ENCODE measurements at regions not wholly inside any gene's neighbourhood (a gene's known extent, or its start where the extent isn't known, plus 50 kb on each side); places are given as distances from the start of the nearest gene placed in this dataset.
"Not testable (repeated sequence)": the region's sequence is repeated elsewhere in the genome, so short reads cannot be mapped to it uniquely, and the experiment has no call there.

- DNase-seq (ENCODE audit: low read depth): no peak
These were observed 1416.1 kb downstream of the GATA3 start for GRCh38 chr10:9470581-9470980.

GRCh38 chr10:9501944-9502343, 1447.5 kb downstream of the GATA3 start:
- no peak for DNase-seq (ENCODE audit: low read depth)

GRCh38 chr10:9504227-9504626, 1449.7 kb downstream of the GATA3 start:
- no peak for DNase-seq (ENCODE audit: low read depth)

GRCh38 chr10:9505546-9505945, 1451.1 kb downstream of the GATA3 start:
- DNase-seq (ENCODE audit: low read depth): no peak

- peak; percentile 70 for DNase-seq (ENCODE audit: low read depth)
These were observed 1454.1 kb downstream of the GATA3 start for GRCh38 chr10:9508606-9509005.

- no peak for DNase-seq (ENCODE audit: low read depth)
These were observed 1456.1 kb downstream of the GATA3 start for GRCh38 chr10:9510626-9511025.

- no peak for DNase-seq (ENCODE audit: low read depth)
These were observed 1461.4 kb downstream of the GATA3 start for GRCh38 chr10:9515922-9516321.

- no peak for DNase-seq (ENCODE audit: low read depth)
These were observed 1481.3 kb downstream of the GATA3 start for GRCh38 chr10:9535744-9536143.

GRCh38 chr10:9545073-9545472, 1472.6 kb upstream of the CELF2 start:
- no peak for DNase-seq (ENCODE audit: low read depth)

- peak; percentile 5 for DNase-seq (ENCODE audit: low read depth)
These were observed 1469.5 kb upstream of the CELF2 start for GRCh38 chr10:9547936-9548904.

GRCh38 chr10:9550810-9551209, 1466.9 kb upstream of the CELF2 start:
- no peak for DNase-seq (ENCODE audit: low read depth)

- no peak for DNase-seq (ENCODE audit: low read depth)
These were observed 1463.4 kb upstream of the CELF2 start for GRCh38 chr10:9554321-9554720.

- DNase-seq (ENCODE audit: low read depth): no peak
These were observed 1456.7 kb upstream of the CELF2 start for GRCh38 chr10:9560976-9561375.

GRCh38 chr10:9561821-9562505, 1455.7 kb upstream of the CELF2 start:
- DNase-seq (ENCODE audit: low read depth): no peak

GRCh38 chr10:9577746-9578145, 1439.9 kb upstream of the CELF2 start:
- DNase-seq (ENCODE audit: low read depth): peak; percentile 57

- no peak for DNase-seq (ENCODE audit: low read depth)
These were observed 1438.5 kb upstream of the CELF2 start for GRCh38 chr10:9579110-9579705.

- DNase-seq (ENCODE audit: low read depth): not testable (repeated sequence)
These were observed 1434.9 kb upstream of the CELF2 start for GRCh38 chr10:9582803-9583202.

- DNase-seq (ENCODE audit: low read depth): no peak
These were observed 1421.2 kb upstream of the CELF2 start for GRCh38 chr10:9596368-9596920.

- no peak for DNase-seq (ENCODE audit: low read depth)
These were observed 1414.7 kb upstream of the CELF2 start for GRCh38 chr10:9602998-9603397.

GRCh38 chr10:9603972-9604371, 1413.7 kb upstream of the CELF2 start:
- DNase-seq (ENCODE audit: low read depth): no peak

- DNase-seq (ENCODE audit: low read depth): no peak
These were observed 1412.4 kb upstream of the CELF2 start for GRCh38 chr10:9605231-9605630.

GRCh38 chr10:9608602-9609001, 1409.1 kb upstream of the CELF2 start:
- DNase-seq (ENCODE audit: low read depth): peak; percentile 6
